ENCODE measurements at regions not wholly inside any gene's neighbourhood (a gene's known extent, or its start where the extent isn't known, plus 50 kb on each side); places are given as distances from the start of the nearest gene placed in this dataset.

GRCh38 chr2:207467716-207468347 lies 61.9 kb upstream of the CREB1 start:
- Histone ChIP-seq H3K79me2 (ENCODE audit: control insufficient read depth, insufficient read depth, low read length) (no peaks in the 10 kb centered on the region), H3K9me3 (ENCODE audit: control extremely low read depth in 1 of 3, control insufficient read depth in 2 of 3, insufficient read depth in 1 of 3, low read length in 2 of 3) (no peaks in the 10 kb centered on the region), H3K4me2 (replicated peaks; ENCODE audit: low read depth, low read length, poor library complexity, severe bottlenecking) (no peak overlapping the region), H3K27ac (ENCODE audit: low read length in 2 of 2) (no peak overlapping the region), H4K20me1 (ENCODE audit: control insufficient read depth, insufficient read depth, low read length, poor library complexity, severe bottlenecking) (no peaks in the 10 kb centered on the region), H2AFZ (ENCODE audit: insufficient read depth, low read depth, low read length, poor library complexity, severe bottlenecking) (no peak overlapping the region), H3K4me3 (ENCODE audit: control extremely low read depth in 1 of 5, extremely low read depth in 1 of 5, insufficient read depth in 1 of 5, low read depth in 2 of 5, low read length in 4 of 5) (no peak overlapping the region), H3K4me1 (ENCODE audit: control insufficient read depth in 2 of 2, insufficient read depth in 2 of 2, low read length in 2 of 2) (no peaks in the 10 kb centered on the region), H3K9ac (ENCODE audit: low read length) (no peak overlapping the region), H3K36me3 (replicated peaks in 1 of 2; ENCODE audit: control extremely low read depth in 1 of 2, control insufficient read depth in 1 of 2, extremely low read depth in 1 of 2, insufficient read depth in 2 of 2, low read length in 1 of 2) (no peaks in the 10 kb centered on the region), H3K27me3 (replicated peaks in 1 of 4; ENCODE audit: control extremely low read depth in 1 of 4, control insufficient read depth in 3 of 4, insufficient read depth in 4 of 4, low read length in 3 of 4) (no peaks in the 10 kb centered on the region)
- Mint-ChIP-seq H3K4me3 (no peak overlapping the region), H3K4me1 (no peaks in the 10 kb centered on the region), H3K27ac (no peak overlapping the region), H3K9me3 (ENCODE audit: insufficient read depth) (no peaks in the 10 kb centered on the region), H3K27me3 (no peaks in the 10 kb centered on the region)
- TF ChIP-seq CTCF (IDR thresholded peaks at IDR 0.05) (no peak), EZH2 (IDR thresholded peaks at IDR 0.05; ENCODE audit: borderline replicate concordance, insufficient read depth, low read depth, low read length, poor library complexity, severe bottlenecking) (no peak)
- ATAC-seq (ENCODE audit: low read depth) (no peak), DNase-seq (no peak)
- ChIA-PET CTCF (interaction anchor here (0.6 to 1.8 kb wide), 4 partner anchors 154 to 667 kb away, joined by 3 to 8 read pairs (median 3); no protein-coding TSS in a partner anchor), POLR2A (no interaction called here)
- intact Hi-C loops (cut with micrococcal nuclease), result no loop called here
- WGBS (ENCODE audit: insufficient coverage), result 92% methylated on average over 3 of the region's 6 CpGs

GRCh38 chr2:207468488-207468887 lies 61.3 kb upstream of the CREB1 start:
- Histone ChIP-seq H4K20me1 (ENCODE audit: control insufficient read depth, insufficient read depth, low read length, poor library complexity, severe bottlenecking) (no peaks in the 10 kb centered on the region), H3K4me1 (ENCODE audit: control insufficient read depth in 2 of 2, insufficient read depth in 2 of 2, low read length in 2 of 2) (no peaks in the 10 kb centered on the region), H3K4me2 (replicated peaks; ENCODE audit: low read depth, low read length, poor library complexity, severe bottlenecking) (no peak overlapping the region), H3K36me3 (replicated peaks in 1 of 2; ENCODE audit: control extremely low read depth in 1 of 2, control insufficient read depth in 1 of 2, extremely low read depth in 1 of 2, insufficient read depth in 2 of 2, low read length in 1 of 2) (no peaks in the 10 kb centered on the region), H2AFZ (ENCODE audit: insufficient read depth, low read depth, low read length, poor library complexity, severe bottlenecking) (no peak overlapping the region), H3K9me3 (ENCODE audit: control extremely low read depth in 1 of 3, control insufficient read depth in 2 of 3, insufficient read depth in 1 of 3, low read length in 2 of 3) (no peaks in the 10 kb centered on the region), H3K9ac (ENCODE audit: low read length) (no peak overlapping the region), H3K27me3 (replicated peaks in 1 of 4; ENCODE audit: control extremely low read depth in 1 of 4, control insufficient read depth in 3 of 4, insufficient read depth in 4 of 4, low read length in 3 of 4) (no peaks in the 10 kb centered on the region), H3K79me2 (ENCODE audit: control insufficient read depth, insufficient read depth, low read length) (no peaks in the 10 kb centered on the region), H3K27ac (ENCODE audit: low read length in 2 of 2) (no peak overlapping the region), H3K4me3 (ENCODE audit: control extremely low read depth in 1 of 5, extremely low read depth in 1 of 5, insufficient read depth in 1 of 5, low read depth in 2 of 5, low read length in 4 of 5) (no peak overlapping the region)
- no peak overlapping the region for H3K4me3 Mint-ChIP-seq
- TF ChIP-seq EZH2 (IDR thresholded peaks at IDR 0.05; ENCODE audit: borderline replicate concordance, insufficient read depth, low read depth, low read length, poor library complexity, severe bottlenecking), result no peak
- no peak overlapping the region for H3K27ac Mint-ChIP-seq
- DNase-seq (no peak), ATAC-seq (ENCODE audit: low read depth) (no peak)
- POLR2A ChIA-PET, result no interaction called here
- CTCF ChIA-PET, result interaction anchor here (1.1 to 1.8 kb wide), 2 partner anchors 486 to 668 kb away, joined by 3 to 8 read pairs; no protein-coding TSS in a partner anchor
- no peaks in the 10 kb centered on the region for H3K4me1 Mint-ChIP-seq
- no peaks in the 10 kb centered on the region for H3K9me3 Mint-ChIP-seq (ENCODE audit: insufficient read depth)
- no peaks in the 10 kb centered on the region for H3K27me3 Mint-ChIP-seq
- intact Hi-C loops (cut with micrococcal nuclease), result no loop called here
- WGBS (ENCODE audit: insufficient coverage), result no CpG with 5 or more reads among the region's 4 CpGs

Measured in B cell (primary cell).